ENCODE measurements at regions not wholly inside any gene's neighbourhood (a gene's known extent, or its start where the extent isn't known, plus 50 kb on each side); places are given as distances from the start of the nearest gene placed in this dataset.

GRCh38 chr20:11981366-11981947, 63.8 kb downstream of the BTBD3 start:
- TF ChIP-seq CTCF (IDR thresholded peaks at IDR 0.05) (no peak), EP300 (IDR thresholded peaks at IDR 0.05) (no peak), POLR2A (IDR thresholded peaks at IDR 0.05) (no peak)

All from tibial nerve (tissue), 4 donors.